ENCODE measurements at regions not wholly inside any gene's neighbourhood (a gene's known extent, or its start where the extent isn't known, plus 50 kb on each side); places are given as distances from the start of the nearest gene placed in this dataset.

DNA sequence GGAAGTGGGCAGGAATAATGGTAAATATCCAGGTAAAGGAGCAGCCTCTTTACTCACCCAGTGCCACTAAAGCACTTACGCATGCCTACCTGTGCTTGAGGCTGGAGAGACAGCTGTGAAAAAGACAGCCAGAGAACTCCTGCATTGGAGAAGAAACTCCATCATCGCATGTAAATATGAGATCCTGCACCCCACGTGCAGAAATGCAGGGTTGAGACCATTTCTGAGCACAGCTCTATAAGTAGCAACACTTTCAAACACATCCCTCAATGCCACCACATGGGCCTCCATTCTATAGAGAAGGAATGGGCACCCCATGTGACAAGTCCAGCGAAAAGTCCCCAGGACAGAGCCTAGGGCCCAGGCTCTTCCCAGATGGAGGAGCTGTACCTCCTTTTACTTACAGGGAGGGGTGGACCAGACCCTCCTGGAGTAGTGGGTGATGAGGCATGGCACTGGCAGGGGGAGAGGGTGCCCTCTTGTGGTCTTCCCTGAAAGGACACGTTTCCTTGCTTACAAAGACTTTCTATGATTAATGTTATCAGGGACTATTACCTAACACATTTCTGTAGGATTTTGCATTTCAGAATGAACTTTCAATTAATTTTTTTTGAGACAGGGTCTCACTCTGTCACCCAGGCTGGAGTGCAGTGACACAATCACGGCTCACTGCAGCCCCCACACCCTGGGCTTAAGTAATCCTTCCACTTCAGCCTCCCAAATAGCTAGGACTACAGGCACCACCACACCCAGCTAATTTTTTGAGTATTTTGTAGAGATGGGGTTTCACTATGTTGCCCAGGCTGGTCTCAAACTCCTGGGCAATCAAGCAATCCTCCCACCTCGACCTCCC, 55.3 kb upstream of the IL17B start:
- no peaks in the 10 kb centered on the region for H3K36me3 ChIP-seq (ENCODE audit: control insufficient read depth in 1 of 2, insufficient read depth in 2 of 2, low read length in 2 of 2)
- TF ChIP-seq YY1 (IDR thresholded peaks at IDR 0.05; ENCODE audit: extremely low read depth, insufficient replicate concordance, low read depth, low read length): peak; percentile 17
- TF ChIP-seq, protein P1, sequence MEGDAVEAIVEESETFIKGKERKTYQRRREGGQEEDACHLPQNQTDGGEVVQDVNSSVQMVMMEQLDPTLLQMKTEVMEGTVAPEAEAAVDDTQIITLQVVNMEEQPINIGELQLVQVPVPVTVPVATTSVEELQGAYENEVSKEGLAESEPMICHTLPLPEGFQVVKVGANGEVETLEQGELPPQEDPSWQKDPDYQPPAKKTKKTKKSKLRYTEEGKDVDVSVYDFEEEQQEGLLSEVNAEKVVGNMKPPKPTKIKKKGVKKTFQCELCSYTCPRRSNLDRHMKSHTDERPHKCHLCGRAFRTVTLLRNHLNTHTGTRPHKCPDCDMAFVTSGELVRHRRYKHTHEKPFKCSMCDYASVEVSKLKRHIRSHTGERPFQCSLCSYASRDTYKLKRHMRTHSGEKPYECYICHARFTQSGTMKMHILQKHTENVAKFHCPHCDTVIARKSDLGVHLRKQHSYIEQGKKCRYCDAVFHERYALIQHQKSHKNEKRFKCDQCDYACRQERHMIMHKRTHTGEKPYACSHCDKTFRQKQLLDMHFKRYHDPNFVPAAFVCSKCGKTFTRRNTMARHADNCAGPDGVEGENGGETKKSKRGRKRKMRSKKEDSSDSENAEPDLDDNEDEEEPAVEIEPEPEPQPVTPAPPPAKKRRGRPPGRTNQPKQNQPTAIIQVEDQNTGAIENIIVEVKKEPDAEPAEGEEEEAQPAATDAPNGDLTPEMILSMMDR (IDR thresholded peaks at IDR 0.05 in 2 of 3, conservative IDR thresholded peaks at IDR 0.05 in 1 of 3; ENCODE audit: borderline replicate concordance in 1 of 3, insufficient read depth in 1 of 3, low read depth in 2 of 3, low read length in 2 of 3): peak in 2 of 3 experiments; percentile 92 to 93; a peak in 4 of 6 replicates
- TF ChIP-seq EZH2 (IDR thresholded peaks at IDR 0.05): no peak
- no peak for TF ChIP-seq ELF1 (IDR thresholded peaks at IDR 0.05; ENCODE audit: borderline replicate concordance, low read depth)
- CTCF ChIA-PET: interaction anchor here (0.8 to 5.3 kb wide), 21 partner anchors 9 to 202 kb away, joined by 3 to 45 read pairs (median 4); partner anchors contain the start of genes CSNK1A1, GRPEL2 and PCYOX1L
- no peak overlapping the region for H3K4me3 ChIP-seq (replicated peaks in 1 of 2; ENCODE audit: low read depth in 1 of 2, low read length in 2 of 2)
- no TSS peak for BruUV-seq (replicated peaks)
- no peak overlapping the region for H3K27ac ChIP-seq (ENCODE audit: low read depth, low read length)
- H3K9me3 ChIP-seq (ENCODE audit: control insufficient read depth in 1 of 2, insufficient read depth in 1 of 2, low read depth in 1 of 2, low read length in 2 of 2): no peaks in the 10 kb centered on the region
- DNase-seq (ENCODE audit: low read depth, low spot score) (no peak), ATAC-seq (peak; percentile 44)
- no peak overlapping the region for H2AFZ ChIP-seq (ENCODE audit: low read depth, low read length, poor library complexity, severe bottlenecking)
- no peaks in the 10 kb centered on the region for H3K27me3 ChIP-seq (ENCODE audit: insufficient read depth, low read length)
- no peaks in the 10 kb centered on the region for H3K9me2 ChIP-seq (ENCODE audit: insufficient read depth)
- H4K20me1 ChIP-seq (ENCODE audit: insufficient read depth): no peaks in the 10 kb centered on the region
- no peak overlapping the region for H3K9ac ChIP-seq (ENCODE audit: low read length)
- no peaks in the 10 kb centered on the region for H3K79me2 ChIP-seq (ENCODE audit: insufficient read depth, low read length)
- intact Hi-C loops (cut with micrococcal nuclease): loop anchor here (1.0 to 5.0 kb wide), 2 partner anchors 67 to 117 kb away; no protein-coding TSS in a partner anchor
- POLR2A ChIA-PET: interaction anchor here (2.0 kb wide), 1 partner anchor 11 kb away, joined by 10 read pairs; no protein-coding TSS in a partner anchor
- RAD21 ChIA-PET (ENCODE audit: low non-redundant PET in 1 of 2, low total read pairs in 2 of 2, uncharacterized antibody in 2 of 2, unreplicated experiment in 2 of 2): interaction anchor here (0.6 to 1.5 kb wide), 3 partner anchors 52 to 88 kb away, joined by 5 to 8 read pairs (median 6); no protein-coding TSS in a partner anchor
- H3K4me2 ChIP-seq (ENCODE audit: low read length): no peak overlapping the region
- H3K4me1 ChIP-seq (ENCODE audit: control insufficient read depth in 1 of 2, insufficient read depth in 2 of 2, low read length in 2 of 2): peaks cover 19 to 58% of the 10 kb centered on the region in 2 experiments

Measured in HCT116 (cell line).